ENCODE measurements at regions not wholly inside any gene's neighbourhood (a gene's known extent, or its start where the extent isn't known, plus 50 kb on each side); places are given as distances from the start of the nearest gene placed in this dataset.

GRCh38 chr3:127424766-127425504 is 137.1 kb upstream of the PRR20G start:
- TF ChIP-seq CTCF (IDR thresholded peaks at IDR 0.05) (no peak), POLR2A (IDR thresholded peaks at IDR 0.05) (no peak)
